GM23338 (cell line): ENCODE measurements at regions not wholly inside any gene's neighbourhood (a gene's known extent, or its start where the extent isn't known, plus 50 kb on each side); places are given as distances from the start of the nearest gene placed in this dataset.

Experiments used
- CREB1 ChIP-seq: fragments of 250-450 bp; sonication (Bioruptor Pico); IDR thresholded peaks from 2 replicates; pipeline ENCODE4 v1.5.0; 2020; ENCODE audit warnings: low read depth, mild to moderate bottlenecking, moderate library complexity
- CTCF ChIP-seq, 2 experiments: fragments of 200-600 bp in 1 of 2; sonication (generic) in 1 of 2; conservative IDR thresholded peaks; 2 replicates each; pipeline versions ENCODE4 v1.5.1 to v1.6.1; 2016 to 2017; ENCODE audit warnings: antibody characterized with exemption in 2 of 2, low read depth in 2 of 2, mild to moderate bottlenecking in 2 of 2, moderate library complexity in 1 of 2
- EZH2 ChIP-seq: fragments of 200-600 bp; sonication (generic); IDR thresholded peaks from one replicate; pipeline ENCODE4 v1.8.0; 2017; ENCODE audit warnings: antibody characterized with exemption, mild to moderate bottlenecking, low read depth; ENCODE audit not compliant: unreplicated experiment
- EZH2phosphoT487 ChIP-seq: fragments of 200-600 bp; sonication (generic); IDR thresholded peaks from one replicate; pipeline ENCODE4 v1.8.1; 2018; ENCODE audit warnings: antibody characterized with exemption; ENCODE audit not compliant: unreplicated experiment
- JUNB ChIP-seq: IDR thresholded peaks from one replicate; pipeline ENCODE4 v1.6.1; 2016; ENCODE audit warnings: antibody characterized with exemption; ENCODE audit not compliant: unreplicated experiment
- NANOG ChIP-seq: IDR thresholded peaks from 2 replicates; pipeline ENCODE4 v1.6.1; 2016; ENCODE audit warnings: antibody characterized with exemption, borderline replicate concordance
- POLR2AphosphoS5 ChIP-seq: IDR thresholded peaks from 2 replicates; pipeline ENCODE4 v1.6.1; 2016; ENCODE audit warnings: antibody characterized with exemption, low read depth
- REST ChIP-seq: IDR thresholded peaks from one replicate; pipeline ENCODE4 v1.6.1; 2018; ENCODE audit warnings: antibody characterized with exemption; ENCODE audit not compliant: unreplicated experiment
- ZNF331 ChIP-seq: fragments of 250-450 bp; sonication (Bioruptor Pico); IDR thresholded peaks from 2 replicates; pipeline ENCODE4 v1.5.0; 2020; ENCODE audit warnings: low read depth, mild to moderate bottlenecking, moderate library complexity

DNA sequence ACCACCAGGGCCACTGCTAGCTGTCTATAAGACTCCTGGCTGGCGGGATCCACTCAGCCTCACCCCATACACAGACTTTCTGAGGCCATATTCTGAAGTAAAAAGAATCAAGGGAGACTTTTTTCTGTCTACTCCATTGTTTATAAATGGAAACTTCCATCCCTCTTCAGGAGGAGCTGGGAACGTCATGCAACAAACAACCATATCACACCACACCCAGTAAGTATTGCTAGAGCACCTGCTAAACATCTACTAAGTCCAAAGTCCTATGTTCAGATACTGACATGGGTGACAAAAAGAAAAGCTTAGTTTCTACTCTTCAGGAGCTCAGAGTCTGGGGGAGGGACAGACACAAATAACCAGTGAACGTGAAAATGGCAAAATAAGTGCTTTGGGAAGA lies 324.8 kb upstream of the ONECUT1 start:
- TF ChIP-seq POLR2AphosphoS5 (no peak), CTCF (conservative IDR thresholded peaks at IDR 0.05; ENCODE audit: low read depth in 2 of 2) (no peak), NANOG (no peak), JUNB (no peak), EZH2 (no peak), CREB1 (no peak), REST (no peak), EZH2phosphoT487 (no peak), ZNF331 (CRISPR knock-in tag) (no peak)
